ENCODE measurements at regions not wholly inside any gene's neighbourhood (a gene's known extent, or its start where the extent isn't known, plus 50 kb on each side); places are given as distances from the start of the nearest gene placed in this dataset.
"Not testable (repeated sequence)": the region's sequence is repeated elsewhere in the genome, so short reads cannot be mapped to it uniquely, and the experiment has no call there.

GRCh38 chr9:34907044-34907443 is 51.0 kb upstream of the PHF24 start:
- DNase-seq: no peak

- peak; percentile 55 for DNase-seq
Observed at GRCh38 chr9:34899535-34900158, 58.4 kb upstream of the PHF24 start.

GRCh38 chr9:34898846-34899245 is 59.2 kb upstream of the PHF24 start:
- no peak for DNase-seq

DNA sequence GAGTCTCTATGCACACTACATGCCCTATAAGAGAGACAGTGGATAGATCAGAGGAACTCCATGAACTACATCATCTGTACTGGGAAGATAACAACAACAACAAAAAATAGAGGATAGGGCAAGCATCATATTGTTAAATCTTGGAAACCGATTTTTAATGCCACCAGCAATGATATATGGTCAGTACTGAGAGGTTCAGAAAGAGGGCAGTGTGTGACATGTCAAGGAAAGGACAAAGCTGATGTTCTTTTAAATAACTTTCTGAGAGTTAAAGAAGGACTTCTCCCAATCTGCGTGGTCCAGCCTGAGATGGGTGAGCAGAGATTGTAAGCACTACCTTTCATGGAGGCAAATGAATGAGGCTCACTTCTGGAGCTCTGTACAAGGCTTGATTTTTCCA is 62.0 kb upstream of the PHF24 start:
- no peak for DNase-seq

- no peak for DNase-seq
Observed at GRCh38 chr9:34892886-34893285, 65.2 kb upstream of the PHF24 start.

GRCh38 chr9:34891386-34891785 is 66.7 kb upstream of the PHF24 start:
- DNase-seq: peak; percentile 2

- DNase-seq: no peak
Observed at GRCh38 chr9:34887841-34888240, 70.2 kb upstream of the PHF24 start.

GRCh38 chr9:34884747-34885189 is 73.3 kb upstream of the PHF24 start:
- DNase-seq: no peak

DNA sequence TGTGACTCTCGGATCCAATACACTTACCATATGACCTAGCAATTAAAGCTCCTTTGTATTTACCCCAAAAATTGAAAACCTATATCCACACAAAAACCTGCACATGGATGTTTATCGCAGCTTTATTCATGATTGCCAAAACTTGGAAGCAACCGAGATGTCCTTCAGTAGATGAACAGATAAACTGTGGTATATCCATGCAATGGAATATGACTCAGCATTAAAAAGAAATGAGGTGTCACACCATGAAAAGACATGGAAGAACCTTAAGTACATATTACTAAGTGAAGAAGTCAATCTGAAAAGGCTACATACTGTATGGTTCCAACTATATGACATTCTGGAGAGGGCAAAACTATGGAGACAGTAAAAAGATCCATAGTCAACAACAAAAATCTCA is 82.0 kb upstream of the PHF24 start:
- no peak for DNase-seq

DNA sequence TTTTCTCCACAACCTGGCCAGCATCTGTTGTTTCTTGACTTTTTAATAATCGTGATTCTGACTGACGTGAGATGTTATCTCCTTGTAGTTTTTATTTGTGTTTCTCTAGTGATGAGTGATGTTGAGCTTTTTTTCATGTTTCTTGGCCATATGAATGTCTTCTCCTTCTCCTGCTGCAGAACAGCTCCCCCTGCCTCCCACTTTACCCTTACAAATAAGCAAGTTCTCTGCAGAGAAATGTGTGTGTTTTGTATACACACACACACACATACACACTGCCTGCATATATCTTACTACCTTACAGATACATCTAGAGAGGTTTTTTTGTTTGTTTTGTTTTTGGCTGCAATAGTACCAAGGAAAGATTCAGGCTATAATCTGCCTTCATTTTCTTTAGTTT is 88.7 kb upstream of the PHF24 start:
- DNase-seq: peak; percentile 22

- no peak for DNase-seq
Observed at GRCh38 chr9:34866614-34867013, 91.5 kb upstream of the PHF24 start.

DNA sequence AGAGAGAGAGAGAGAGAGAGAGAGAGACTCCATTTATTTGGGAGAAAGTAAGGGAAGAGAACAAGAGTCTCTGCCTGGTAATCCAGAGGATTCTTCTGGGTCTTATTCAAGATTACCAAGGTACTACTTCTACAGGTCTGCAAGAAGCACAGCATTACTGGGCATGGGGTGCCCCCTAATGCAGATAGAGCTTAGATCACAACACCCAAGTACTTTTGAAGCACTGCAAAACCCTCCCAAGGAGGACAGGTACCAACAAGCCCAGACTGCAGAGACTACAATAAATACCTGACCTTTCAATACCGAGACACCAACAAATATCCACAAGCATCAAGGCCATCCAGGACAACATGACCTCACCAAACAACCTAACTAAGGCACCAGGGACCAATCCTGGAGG is 94.7 kb upstream of the PHF24 start:
- DNase-seq: no peak

- no peak for DNase-seq
Observed at GRCh38 chr9:34862836-34863235, 95.2 kb upstream of the PHF24 start.

DNA sequence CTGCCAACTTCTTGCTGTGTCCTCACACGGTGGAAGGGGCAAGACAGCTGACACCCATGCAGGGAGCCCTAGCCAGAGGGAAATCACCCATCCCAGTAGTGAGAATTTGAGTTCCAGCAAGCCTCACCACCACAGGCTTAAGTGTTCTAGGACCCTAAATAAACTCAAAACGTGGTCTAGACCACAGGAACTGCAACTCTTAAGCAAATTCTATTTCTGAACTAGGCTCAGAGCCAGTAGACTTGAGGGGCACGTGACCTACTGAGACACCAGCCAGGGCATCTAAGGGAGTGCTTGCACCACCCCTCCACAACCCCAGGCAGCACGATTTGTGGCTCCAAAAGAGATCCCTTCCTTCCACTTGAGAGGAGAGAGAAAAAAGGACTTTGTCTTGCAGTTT is 96.0 kb upstream of the PHF24 start:
- DNase-seq: no peak

DNA sequence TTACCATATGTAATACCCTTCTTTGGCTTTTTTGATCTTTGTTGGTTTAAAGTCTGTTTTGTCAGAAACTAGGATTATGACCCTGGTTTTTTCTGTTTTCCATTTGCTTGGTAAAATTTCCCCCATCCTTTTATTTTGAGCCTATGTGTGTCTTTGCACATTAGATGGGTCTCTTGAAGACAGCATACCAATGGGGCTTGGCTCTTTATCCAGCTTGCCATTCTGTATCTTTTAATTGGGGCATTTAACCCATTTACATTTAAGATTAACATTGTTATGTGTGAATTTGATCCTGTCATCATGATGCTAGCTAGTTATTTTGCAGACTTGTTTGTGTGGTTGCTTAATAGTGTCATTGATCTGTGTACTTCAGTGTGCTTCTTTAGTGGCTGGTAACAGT is 103.1 kb upstream of the PHF24 start:
- not testable (repeated sequence) for DNase-seq

- DNase-seq: peak; percentile 1
Observed at GRCh38 chr9:34830068-34830467, 120.1 kb upstream of the CCL21 start.

- DNase-seq: no peak
Observed at GRCh38 chr9:34826999-34827538, 117.1 kb upstream of the CCL21 start.

GRCh38 chr9:34825775-34826174 is 115.8 kb upstream of the CCL21 start:
- no peak for DNase-seq

- no peak for DNase-seq
Observed at GRCh38 chr9:34823778-34824177, 113.8 kb upstream of the CCL21 start.

- no peak for DNase-seq
Observed at GRCh38 chr9:34810187-34810524, 100.2 kb upstream of the CCL21 start.

DNA sequence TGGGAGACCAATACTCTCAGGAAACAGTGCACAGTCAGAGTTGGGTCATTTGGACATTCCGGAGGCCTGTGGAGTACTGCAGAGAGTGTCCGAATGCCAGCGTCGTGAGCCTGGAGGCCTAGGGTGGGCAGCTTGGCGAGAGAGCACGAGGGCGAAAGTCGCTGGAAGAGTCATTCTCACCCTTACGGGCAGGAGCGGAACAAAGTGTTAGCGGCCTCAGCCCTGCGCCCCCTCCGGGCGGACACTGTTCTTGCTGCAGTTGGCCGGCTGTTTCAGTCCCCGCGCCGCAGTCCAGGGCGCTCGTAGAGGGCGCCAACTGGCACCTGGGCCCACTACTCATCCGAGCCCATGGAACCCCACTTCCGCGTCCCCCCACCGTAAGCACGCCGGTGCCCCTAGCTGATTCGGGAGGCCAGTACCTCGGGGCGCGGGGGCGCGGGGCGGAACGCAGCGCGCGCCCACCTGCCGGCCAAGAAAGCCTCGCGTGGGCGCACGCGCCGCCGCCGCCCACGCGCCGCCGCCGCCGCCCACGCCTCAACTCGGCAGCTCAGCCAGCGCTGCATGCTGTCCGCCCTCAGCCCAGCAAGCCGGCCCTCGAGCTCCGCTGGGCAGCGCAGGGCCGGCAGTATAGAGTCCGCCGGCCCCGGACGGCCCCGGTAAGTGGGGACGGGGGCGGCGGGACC is 99.7 kb upstream of the CCL21 start:
- DNase-seq: no peak

DNA sequence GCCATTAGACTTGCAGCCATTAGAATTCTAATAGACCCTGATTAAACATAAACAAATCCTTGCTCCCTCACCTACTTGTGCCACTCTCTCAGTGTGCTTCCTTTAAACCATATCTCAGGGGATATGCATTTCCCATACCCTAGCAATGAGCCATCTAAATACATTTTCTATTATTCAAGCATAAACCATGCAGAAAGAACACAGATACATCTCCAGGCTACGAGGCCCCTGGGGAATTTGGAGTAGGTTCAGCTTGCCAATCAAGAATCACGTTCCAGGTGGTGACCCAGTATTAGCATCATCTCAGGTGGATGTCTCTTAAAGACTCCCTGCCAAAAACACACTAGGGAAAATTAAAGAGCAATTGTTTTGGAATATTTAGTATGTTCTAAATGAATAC is 93.0 kb upstream of the CCL21 start:
- no peak for DNase-seq

- no peak for DNase-seq
Observed at GRCh38 chr9:34797367-34797766, 87.4 kb upstream of the CCL21 start.

DNA sequence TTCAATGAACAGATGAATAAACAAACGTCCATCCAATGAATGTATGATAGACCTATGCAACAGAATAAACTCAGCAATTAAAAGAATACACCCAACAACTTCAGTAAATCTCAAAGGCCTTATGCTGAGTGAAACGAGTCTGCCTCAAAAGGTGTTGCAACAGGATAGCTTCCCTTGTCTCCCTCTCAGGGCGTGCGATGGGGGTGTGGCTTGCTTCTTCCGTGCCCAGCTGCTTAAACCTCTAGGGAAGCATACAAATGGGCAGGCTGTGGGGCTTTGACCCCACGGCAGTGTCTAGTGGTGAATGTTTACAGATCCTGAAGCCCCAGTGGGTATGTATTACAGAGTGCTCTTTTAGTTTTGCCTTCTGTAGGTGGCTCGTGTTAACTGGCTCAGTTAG is 87.0 kb upstream of the CCL21 start:
- DNase-seq: no peak

DNA sequence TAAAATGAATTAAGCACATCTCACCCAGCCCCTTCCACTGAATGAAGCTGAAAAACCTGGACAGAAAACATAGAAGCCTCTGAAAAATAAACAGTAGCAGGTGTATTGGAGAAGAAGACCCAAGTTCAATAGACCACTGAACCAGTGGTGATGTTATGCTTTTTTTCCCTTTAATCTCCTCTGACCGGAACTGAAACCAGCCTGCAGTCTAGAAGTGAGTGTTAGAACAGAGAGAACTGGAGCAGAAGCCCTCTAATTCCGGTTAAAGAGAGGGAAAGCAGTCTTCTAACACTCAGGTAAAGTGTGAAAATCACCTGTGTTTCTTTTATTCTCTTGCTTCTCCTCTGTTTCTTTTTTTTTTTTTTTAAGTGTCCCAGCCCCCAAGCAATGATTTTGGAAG is 83.5 kb upstream of the CCL21 start:
- no peak for DNase-seq

Data from HCEC 1CT (cell line).